NCI-H345 treated with DMSO at 0.1 percent for 48 hours (cell line): ENCODE measurements at regions not wholly inside any gene's neighbourhood (a gene's known extent, or its start where the extent isn't known, plus 50 kb on each side); places are given as distances from the start of the nearest gene placed in this dataset.
"Not testable (repeated sequence)": the region's sequence is repeated elsewhere in the genome, so short reads cannot be mapped to it uniquely, and the experiment has no call there.

ENCODE experiments used
- DNase-seq: peaks from one replicate; lab custom pipeline; 2025; ENCODE audit not compliant: unreplicated experiment; lab: John Stamatoyannopoulos, UW

DNA sequence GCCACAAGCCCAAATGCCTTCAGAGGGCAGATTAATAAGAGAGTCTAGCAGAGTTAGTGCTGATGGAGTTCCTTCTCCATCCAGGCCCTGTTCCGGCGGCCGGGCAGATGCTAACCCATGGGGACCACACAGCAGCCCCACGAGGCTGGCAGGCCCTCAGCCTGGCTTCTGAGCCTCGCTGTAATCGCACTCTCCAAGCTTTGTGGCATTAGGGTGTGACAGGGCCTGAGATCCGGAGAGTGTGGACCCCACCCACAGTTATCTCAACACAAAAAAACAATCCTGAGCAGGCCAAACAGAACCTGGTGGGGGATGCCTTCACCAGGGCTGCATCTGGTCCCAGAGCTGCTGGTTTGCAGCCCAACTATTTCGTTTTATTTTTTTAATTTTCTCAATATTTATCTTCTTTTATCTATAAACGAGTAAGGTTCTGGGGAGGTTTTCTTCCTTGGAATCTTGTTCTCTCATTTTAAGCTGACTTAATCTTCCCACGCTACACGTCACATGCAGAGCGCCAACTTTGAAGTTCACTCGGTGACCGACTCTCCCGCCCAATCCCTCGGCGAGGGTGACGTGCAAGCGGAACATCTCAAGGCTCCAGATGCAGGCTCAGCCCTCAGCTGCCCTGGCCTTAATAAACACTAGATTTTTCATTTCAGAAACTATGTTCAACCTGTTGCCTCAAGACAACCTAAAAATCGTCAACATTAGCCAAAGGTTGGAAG, 372.4 kb downstream of the BCL2L11 start:
- DNase-seq = not testable (repeated sequence)

DNA sequence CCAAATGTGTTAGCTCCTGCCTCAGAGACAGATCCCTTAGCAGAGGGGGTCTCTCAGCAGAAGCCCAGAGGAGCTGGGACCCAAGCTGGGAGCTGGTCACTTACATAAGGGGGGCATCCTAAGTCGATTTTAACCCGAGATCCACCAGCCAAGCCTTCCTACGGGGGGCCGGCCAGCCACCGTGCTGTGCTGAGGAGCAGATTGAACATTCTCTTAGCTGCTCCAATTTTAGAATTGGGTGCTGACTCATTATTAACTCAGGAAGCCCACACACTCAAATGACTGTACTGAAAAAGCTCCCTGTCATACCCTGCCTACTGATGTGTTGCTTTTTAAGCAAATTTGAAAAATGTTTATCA, 373.0 kb downstream of the BCL2L11 start:
- not testable (repeated sequence) for DNase-seq

DNA sequence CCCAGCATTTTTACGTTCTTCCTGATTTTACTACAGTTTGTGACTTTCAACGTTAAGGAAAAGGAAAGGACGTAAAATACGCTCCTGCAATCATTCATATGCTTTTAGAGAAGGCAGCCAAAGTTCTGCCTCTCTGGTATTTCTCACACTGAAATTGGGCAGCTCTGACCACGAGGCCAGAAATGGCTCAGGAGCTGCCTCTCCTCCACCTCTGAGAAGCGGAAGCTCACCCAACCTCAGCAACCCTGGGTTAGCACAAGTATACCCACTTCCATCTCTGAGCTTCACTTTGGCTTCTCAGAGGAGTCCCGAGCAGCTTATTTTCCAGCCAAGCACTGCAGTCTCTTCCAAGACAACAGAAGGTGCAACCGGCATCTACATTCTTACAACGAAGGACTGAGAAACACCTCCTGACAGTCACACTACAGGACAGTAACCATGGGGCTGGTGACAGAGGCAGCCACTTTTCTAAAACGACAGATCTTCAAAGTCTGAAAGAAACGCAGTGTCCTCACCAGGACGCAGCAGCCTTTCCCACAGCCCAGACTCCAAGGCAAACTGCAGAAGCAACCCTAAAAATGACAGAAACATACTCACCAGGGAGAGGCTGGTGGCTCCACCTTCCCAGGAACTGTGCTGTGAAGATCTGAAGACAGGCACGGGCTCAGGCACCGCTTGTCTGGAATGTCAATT, 373.7 kb downstream of the BCL2L11 start:
- not testable (repeated sequence) for DNase-seq

GRCh38 chr2:111494981-111495315, 374.2 kb downstream of the BCL2L11 start:
- DNase-seq = not testable (repeated sequence)

- DNase-seq = not testable (repeated sequence)
Observed at GRCh38 chr2:111495636-111496035, 374.9 kb downstream of the BCL2L11 start.

GRCh38 chr2:111496176-111496575, 375.5 kb downstream of the BCL2L11 start:
- DNase-seq = not testable (repeated sequence)

- not testable (repeated sequence) for DNase-seq
Observed at GRCh38 chr2:111496860-111497259, 376.1 kb downstream of the BCL2L11 start.

DNA sequence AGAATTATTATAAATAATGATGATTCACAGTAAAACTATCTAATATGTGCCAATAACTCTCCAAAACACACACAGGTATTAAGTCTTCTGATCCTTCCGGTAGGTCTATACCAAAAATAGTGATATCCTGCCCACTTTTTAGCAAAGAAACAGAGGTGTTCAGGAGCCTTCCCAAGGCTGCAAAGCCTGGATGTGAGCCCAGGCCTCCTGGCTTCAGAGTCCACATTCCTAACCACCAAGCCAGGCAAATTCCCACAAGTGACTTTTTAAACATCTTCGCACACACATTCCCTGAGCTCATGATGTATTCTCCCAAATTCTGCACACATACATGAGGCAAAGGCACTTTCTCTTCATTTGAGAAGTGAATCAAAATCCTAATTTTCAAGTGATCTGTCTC, 376.6 kb downstream of the BCL2L11 start:
- not testable (repeated sequence) for DNase-seq

DNA sequence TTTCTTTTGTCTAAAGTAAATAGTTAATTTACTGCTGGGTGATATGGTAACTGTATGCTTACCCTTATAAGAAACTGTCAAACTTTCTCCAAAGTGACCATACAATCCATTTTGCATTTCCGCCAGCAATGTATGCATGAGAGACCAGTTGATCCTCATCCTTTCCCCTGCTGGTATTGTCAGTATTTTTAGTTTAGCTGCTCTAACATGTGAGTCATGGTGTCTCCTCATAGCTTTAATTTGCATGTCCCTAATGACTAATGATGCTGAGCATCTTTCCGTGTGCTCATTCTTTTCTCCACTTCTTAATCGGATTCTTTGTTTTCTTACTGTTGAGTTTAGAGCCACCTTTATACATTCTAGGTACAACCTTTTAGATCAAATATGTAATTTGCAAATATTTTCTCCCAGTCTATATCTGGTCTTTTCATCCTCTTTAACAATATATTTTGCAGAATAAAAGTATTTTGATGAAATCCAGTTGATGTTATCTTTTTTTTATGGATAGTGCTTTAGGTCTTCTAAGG, 379.9 kb downstream of the BCL2L11 start:
- not testable (repeated sequence) for DNase-seq

- DNase-seq = not testable (repeated sequence)
Observed at GRCh38 chr2:111503844-111504570, 380.0 kb downstream of the ANAPC1 start.

DNA sequence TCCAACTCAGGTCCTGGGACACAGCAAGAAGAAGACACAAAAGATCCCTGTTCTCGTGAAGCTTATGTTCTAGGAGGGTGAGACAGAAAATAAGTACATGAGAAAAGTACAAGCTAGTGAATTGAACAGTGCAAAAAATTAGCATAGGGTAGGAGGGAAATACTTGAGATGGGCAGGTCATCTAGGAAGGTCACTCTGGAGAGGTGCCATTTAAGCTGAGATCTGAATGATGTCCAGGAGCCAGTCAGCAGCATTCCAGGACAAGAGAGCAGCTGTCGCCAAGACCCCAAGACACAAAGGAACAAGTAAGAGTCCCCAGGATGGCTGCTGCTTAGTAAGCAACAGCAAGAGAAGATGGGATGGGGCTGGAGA, 379.4 kb downstream of the ANAPC1 start:
- DNase-seq = not testable (repeated sequence)

GRCh38 chr2:111505267-111505666, 378.7 kb downstream of the ANAPC1 start:
- DNase-seq = not testable (repeated sequence)

- DNase-seq = not testable (repeated sequence)
Observed at GRCh38 chr2:111506936-111507335, 377.1 kb downstream of the ANAPC1 start.

- not testable (repeated sequence) for DNase-seq
Observed at GRCh38 chr2:111509225-111509869, 374.6 kb downstream of the ANAPC1 start.

DNA sequence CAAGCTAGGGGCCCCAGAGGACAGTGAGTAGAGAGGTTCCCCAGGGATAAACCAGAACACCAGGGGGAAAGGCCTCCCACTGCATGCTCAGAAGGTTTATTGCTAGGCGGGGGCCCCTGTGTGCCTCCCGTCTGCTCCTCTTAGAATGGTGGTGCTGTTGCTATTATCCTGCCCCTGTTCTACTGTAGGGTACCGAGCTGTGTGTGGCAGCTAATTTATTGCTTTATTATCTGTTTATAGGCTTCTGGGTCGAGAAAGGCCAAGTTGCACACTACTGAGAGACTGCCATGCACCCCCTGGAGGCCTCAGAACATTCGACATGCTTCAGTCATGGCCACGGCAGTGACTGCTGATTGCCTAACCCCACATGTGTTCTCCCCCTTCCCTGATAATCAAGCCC, 373.6 kb downstream of the ANAPC1 start:
- DNase-seq = not testable (repeated sequence)

DNA sequence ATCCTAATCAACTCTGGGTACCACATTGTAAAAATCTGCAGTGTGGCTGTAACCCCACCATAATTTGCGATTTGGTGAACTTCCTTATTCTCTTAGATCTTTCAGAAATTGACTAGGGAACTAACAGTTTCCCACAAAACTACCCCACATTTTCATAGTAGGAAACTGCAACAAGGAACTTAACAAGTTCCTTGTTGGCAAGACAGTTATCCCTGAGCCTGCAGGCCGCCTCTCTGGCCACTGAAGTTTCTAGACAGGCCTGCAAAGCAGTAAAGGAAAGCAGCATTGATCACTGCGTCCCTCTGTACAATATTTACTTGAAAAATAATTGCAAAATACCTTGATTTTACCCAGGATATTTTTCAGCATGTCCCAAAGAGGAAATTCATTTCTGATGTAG, 372.9 kb downstream of the ANAPC1 start:
- DNase-seq = not testable (repeated sequence)

DNA sequence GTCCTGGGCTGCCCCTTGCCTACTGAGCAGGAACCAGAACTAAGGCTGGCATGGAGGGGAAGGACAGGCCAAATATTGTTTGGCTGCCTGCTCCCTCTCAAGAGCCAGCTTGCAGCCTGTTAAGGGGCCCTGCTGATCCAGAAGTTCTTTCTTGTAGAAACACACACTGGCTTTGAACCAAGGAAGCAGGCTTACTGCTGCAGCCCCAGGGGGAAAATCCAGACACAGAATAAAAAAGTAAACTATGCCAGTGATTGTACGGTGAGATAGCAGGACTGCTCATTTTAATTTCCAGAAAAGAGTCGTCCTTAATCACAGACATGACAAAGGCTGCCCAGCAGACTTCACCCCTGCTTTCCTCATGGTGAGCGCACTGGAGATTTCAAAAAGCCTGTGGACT, 371.6 kb downstream of the ANAPC1 start:
- not testable (repeated sequence) for DNase-seq

GRCh38 chr2:111514138-111514537, 369.9 kb downstream of the ANAPC1 start:
- not testable (repeated sequence) for DNase-seq

- not testable (repeated sequence) for DNase-seq
Observed at GRCh38 chr2:111517050-111517720, 366.8 kb downstream of the ANAPC1 start.

DNA sequence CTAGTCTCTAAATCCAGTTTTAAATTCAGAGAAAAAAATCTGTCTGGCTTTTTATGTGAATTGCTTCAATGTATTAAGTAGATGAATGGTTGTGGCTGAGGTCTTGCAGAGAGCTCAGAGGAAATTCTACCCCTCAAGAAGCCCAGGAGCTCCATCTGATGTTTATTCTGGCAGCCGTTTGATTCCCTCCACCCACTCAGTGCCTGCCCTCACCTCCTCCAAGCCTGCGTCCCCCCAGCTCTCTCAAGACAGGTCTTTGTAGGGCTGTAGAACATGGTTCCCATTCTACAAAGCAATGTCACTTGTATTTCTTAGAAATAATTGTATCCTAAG, 366.3 kb downstream of the ANAPC1 start:
- DNase-seq = not testable (repeated sequence)

GRCh38 chr2:111519071-111519470, 364.9 kb downstream of the ANAPC1 start:
- no peak for DNase-seq
